ENCODE measurements at regions not wholly inside any gene's neighbourhood (a gene's known extent, or its start where the extent isn't known, plus 50 kb on each side); places are given as distances from the start of the nearest gene placed in this dataset.

- TF ChIP-seq, protein P1, sequence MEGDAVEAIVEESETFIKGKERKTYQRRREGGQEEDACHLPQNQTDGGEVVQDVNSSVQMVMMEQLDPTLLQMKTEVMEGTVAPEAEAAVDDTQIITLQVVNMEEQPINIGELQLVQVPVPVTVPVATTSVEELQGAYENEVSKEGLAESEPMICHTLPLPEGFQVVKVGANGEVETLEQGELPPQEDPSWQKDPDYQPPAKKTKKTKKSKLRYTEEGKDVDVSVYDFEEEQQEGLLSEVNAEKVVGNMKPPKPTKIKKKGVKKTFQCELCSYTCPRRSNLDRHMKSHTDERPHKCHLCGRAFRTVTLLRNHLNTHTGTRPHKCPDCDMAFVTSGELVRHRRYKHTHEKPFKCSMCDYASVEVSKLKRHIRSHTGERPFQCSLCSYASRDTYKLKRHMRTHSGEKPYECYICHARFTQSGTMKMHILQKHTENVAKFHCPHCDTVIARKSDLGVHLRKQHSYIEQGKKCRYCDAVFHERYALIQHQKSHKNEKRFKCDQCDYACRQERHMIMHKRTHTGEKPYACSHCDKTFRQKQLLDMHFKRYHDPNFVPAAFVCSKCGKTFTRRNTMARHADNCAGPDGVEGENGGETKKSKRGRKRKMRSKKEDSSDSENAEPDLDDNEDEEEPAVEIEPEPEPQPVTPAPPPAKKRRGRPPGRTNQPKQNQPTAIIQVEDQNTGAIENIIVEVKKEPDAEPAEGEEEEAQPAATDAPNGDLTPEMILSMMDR (IDR thresholded peaks at IDR 0.05): no peak
- TF ChIP-seq EP300 (IDR thresholded peaks at IDR 0.05) (no peak), POLR2A (IDR thresholded peaks at IDR 0.05; ENCODE audit: low read depth) (no peak)
These were observed 1056.6 kb upstream of the NCAM2 start for GRCh38 chr21:19941626-19942025.
